Naive thymus-derived CD8-positive, alpha-beta T cell (primary cell): ENCODE measurements at regions not wholly inside any gene's neighbourhood (a gene's known extent, or its start where the extent isn't known, plus 50 kb on each side); places are given as distances from the start of the nearest gene placed in this dataset.
A peak's percentile ranks its signal among the peaks of the same experiment; 100 is the strongest.

Experiments used
- ATAC-seq, 2 donors: fragments of 150-1000 bp; cut with Tn5 transposase in 1 of 2; sonication (Bioruptor Pico), chemical (Tn5 transposase) in 1 of 2; 1 replicate in 1 of 2; 2 replicates in 1 of 2; pipeline ENCODE4 v1.10.0; 2021; ENCODE audit warnings: mild to moderate bottlenecking in 2 of 2, moderate library complexity in 2 of 2
- POLR2A ChIA-PET: fragments of 350-600 bp; sonication (Branson Sonifier 250); formaldehyde crosslinking; loops from one replicate; lab custom pipeline; 2021; ENCODE audit warnings: antibody characterized with exemption; lab: Charles Lee
- DNase-seq, 10 donors: peaks; one replicate each; pipeline versions ENCODE4 v3.0.0 to v3.0.0-alpha.2; 2020 to 2022
- H3K27ac Mint-ChIP-seq, 10 donors: one replicate each; pipeline ENCODE4 v1.8.0; 2020 to 2022; ENCODE audit warnings: mild to moderate bottlenecking in 10 of 10, mixed read lengths in 10 of 10, moderate library complexity in 4 of 10, inconsistent platforms in 1 of 10
- H3K27me3 Mint-ChIP-seq, 5 donors: one replicate each; pipeline ENCODE4 v1.8.0; 2021 to 2022; ENCODE audit warnings: mixed read lengths in 5 of 5
- H3K36me3 Mint-ChIP-seq, 3 donors: one replicate each; pipeline ENCODE4 v1.8.0; 2020 to 2022; ENCODE audit warnings: mixed read lengths in 3 of 3, mild to moderate bottlenecking in 2 of 3, inconsistent platforms in 1 of 3
- H3K4me1 Mint-ChIP-seq, 4 donors: one replicate each; pipeline ENCODE4 v1.8.0; 2021 to 2022; ENCODE audit warnings: mixed read lengths in 4 of 4
- H3K4me3 Mint-ChIP-seq, 10 donors: one replicate each; pipeline ENCODE4 v1.8.0; 2020 to 2022; ENCODE audit warnings: mild to moderate bottlenecking in 10 of 10, mixed read lengths in 10 of 10, moderate library complexity in 6 of 10, inconsistent platforms in 1 of 10
- H3K9me3 Mint-ChIP-seq, 9 donors: one replicate each; pipeline ENCODE4 v1.8.0; 2020 to 2022; ENCODE audit warnings: mixed read lengths in 9 of 9, mild to moderate bottlenecking in 3 of 9, inconsistent platforms in 1 of 9, moderate library complexity in 1 of 9

DNA sequence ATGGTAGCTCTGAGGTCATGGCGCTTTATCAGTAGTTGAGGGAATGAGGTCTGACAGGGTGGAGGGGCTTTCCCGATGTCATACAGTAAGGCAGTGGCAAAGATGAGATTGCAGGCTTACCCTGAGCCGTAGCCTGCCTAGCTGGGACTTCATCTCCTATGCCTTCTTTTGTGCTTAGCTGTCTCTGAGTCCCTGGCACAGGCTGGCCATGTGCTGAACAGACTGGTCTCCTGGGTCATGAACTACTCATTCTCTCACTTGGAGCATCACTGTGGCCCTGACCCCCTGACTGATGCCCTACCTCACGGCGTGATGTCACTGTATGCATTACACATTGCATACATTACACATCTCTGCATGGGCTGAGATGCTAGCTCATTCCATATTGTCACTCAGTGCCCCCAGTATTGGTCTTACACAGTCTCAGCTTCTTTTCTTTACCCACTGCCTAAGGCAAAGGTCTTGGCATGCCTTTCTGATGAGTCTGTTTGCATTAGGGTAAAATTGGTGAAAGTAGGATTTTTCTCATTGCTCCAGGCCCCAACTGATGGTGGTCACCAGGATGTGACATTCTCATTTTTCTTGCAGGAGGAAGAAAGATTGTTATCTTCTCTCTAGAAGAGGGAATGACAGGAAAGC, 389.4 kb upstream of the CADM1 start:
- POLR2A ChIA-PET = no interaction called here
- ATAC-seq = no peak

GRCh38 chr11:115892016-115892415, 387.8 kb upstream of the CADM1 start:
- peaks cover 0 to 11% (median 3%) of the 10 kb centered on the region in 9 donors for H3K9me3 Mint-ChIP-seq
- ATAC-seq (no peak), DNase-seq (no peak)
- H3K27ac Mint-ChIP-seq = no peak overlapping the region
- H3K4me1 Mint-ChIP-seq = no peaks in the 10 kb centered on the region
- H3K27me3 Mint-ChIP-seq = peaks cover 0 to 8% (median 2%) of the 10 kb centered on the region in 5 donors
- no peak overlapping the region for H3K4me3 Mint-ChIP-seq
- no peaks in the 10 kb centered on the region for H3K36me3 Mint-ChIP-seq
- POLR2A ChIA-PET = no interaction called here

More for the DNA sequence above, 389.4 kb upstream of the CADM1 start:
- Mint-ChIP-seq H3K9me3 (peaks cover 0 to 20% (median 2%) of the 10 kb centered on the region in 9 donors), H3K27ac (no peak overlapping the region), H3K36me3 (no peaks in the 10 kb centered on the region), H3K4me1 (no peaks in the 10 kb centered on the region), H3K4me3 (no peak overlapping the region), H3K27me3 (peaks cover 0 to 7% (median 2%) of the 10 kb centered on the region in 5 donors)
- DNase-seq = no peak

DNA sequence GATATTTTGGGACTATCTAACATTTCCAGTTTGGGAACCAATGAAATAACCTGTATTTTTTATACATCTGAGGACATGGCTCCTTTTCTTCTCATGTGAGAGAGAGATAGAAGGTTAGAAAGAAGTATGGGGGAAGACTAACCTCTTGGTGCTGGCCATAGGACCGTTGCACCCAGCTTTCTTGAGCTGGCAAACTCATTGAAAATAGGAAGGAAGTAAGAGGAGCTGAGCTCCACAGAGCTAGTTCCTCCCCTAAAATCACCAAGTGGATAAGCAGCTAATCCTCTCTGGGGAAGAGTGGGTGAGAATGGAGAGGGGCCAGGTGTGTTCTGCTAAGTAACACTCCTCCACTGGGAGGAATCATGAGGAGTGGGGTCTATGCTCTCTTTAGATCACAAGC, 387.4 kb upstream of the CADM1 start:
- peaks cover 0 to 11% (median 3%) of the 10 kb centered on the region in 9 donors for H3K9me3 Mint-ChIP-seq
- peaks cover 0 to 8% (median 2%) of the 10 kb centered on the region in 5 donors for H3K27me3 Mint-ChIP-seq
- DNase-seq (no peak), ATAC-seq (no peak)
- H3K4me3 Mint-ChIP-seq = no peak overlapping the region
- peak overlapping the region in 1 of 10 donors; percentile 81 for H3K27ac Mint-ChIP-seq
- H3K4me1 Mint-ChIP-seq = no peaks in the 10 kb centered on the region
- POLR2A ChIA-PET = no interaction called here
- H3K36me3 Mint-ChIP-seq = no peaks in the 10 kb centered on the region

GRCh38 chr11:115890500-115890899, 386.3 kb upstream of the CADM1 start:
- Mint-ChIP-seq H3K36me3 (no peaks in the 10 kb centered on the region), H3K27ac (peak overlapping the region in 1 of 10 donors; percentile 3), H3K27me3 (peaks cover 0 to 8% (median 2%) of the 10 kb centered on the region in 5 donors), H3K9me3 (peaks cover 0 to 11% (median 3%) of the 10 kb centered on the region in 9 donors), H3K4me3 (no peak overlapping the region), H3K4me1 (no peaks in the 10 kb centered on the region)
- DNase-seq = no peak
- POLR2A ChIA-PET = no interaction called here
- ATAC-seq = no peak

DNA sequence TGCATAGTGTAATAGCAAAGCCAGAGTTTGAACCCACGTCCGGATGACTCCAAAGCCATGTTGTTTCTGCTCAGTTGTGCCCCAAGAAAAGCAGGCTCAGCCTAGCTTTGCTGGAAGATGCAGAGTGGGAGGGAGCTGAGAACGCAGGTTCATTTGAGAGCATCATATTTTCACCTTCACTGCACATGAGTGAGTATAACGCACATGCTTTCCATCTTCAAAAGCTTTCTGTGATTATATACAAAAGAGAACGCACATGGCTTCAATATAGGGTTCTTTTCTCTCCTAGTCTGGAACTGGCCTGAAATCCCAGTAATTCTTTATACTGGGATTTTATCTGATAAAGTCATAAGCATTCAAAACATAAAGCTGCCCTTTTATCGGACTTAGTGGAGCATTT, 385.5 kb upstream of the CADM1 start:
- Mint-ChIP-seq H3K27me3 (peaks cover 0 to 14% (median 2%) of the 10 kb centered on the region in 5 donors), H3K27ac (no peak overlapping the region), H3K9me3 (peaks cover 0 to 11% (median 3%) of the 10 kb centered on the region in 9 donors), H3K4me3 (no peak overlapping the region), H3K36me3 (no peaks in the 10 kb centered on the region), H3K4me1 (no peaks in the 10 kb centered on the region)
- ATAC-seq (no peak), DNase-seq (no peak)
- POLR2A ChIA-PET = no interaction called here

DNA sequence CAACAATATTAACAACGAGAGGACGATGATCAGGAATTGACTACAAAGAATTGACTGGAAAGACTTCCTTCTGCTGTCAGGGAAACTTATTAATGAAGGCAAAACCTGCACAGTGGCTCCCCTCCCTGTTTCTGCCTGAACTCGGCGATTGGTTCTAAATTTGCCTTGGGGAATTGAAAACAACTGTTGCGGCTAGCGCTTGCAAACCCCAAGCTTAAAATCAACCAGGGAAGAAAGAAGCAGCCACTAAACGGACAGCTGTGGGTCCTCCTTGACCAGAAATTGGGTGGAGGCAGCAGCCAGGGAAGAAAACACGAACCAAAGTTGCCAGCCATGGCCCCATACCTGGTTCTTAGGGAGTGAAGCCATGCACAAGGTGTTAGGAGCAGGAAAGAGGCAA, 383.5 kb upstream of the CADM1 start:
- Mint-ChIP-seq H3K4me3 (no peak overlapping the region), H3K27ac (no peak overlapping the region), H3K4me1 (no peaks in the 10 kb centered on the region), H3K27me3 (peaks cover 0 to 20% (median 2%) of the 10 kb centered on the region in 5 donors), H3K9me3 (peaks cover 0 to 22% (median 4%) of the 10 kb centered on the region in 9 donors), H3K36me3 (no peaks in the 10 kb centered on the region)
- no peak for DNase-seq
- POLR2A ChIA-PET = no interaction called here
- no peak for ATAC-seq

GRCh38 chr11:115887316-115887715, 383.1 kb upstream of the CADM1 start:
- H3K9me3 Mint-ChIP-seq = peaks cover 0 to 22% (median 4%) of the 10 kb centered on the region in 9 donors
- POLR2A ChIA-PET = no interaction called here
- ATAC-seq (no peak), DNase-seq (no peak)
- H3K27ac Mint-ChIP-seq = no peak overlapping the region
- peaks cover 0 to 20% (median 2%) of the 10 kb centered on the region in 5 donors for H3K27me3 Mint-ChIP-seq
- H3K4me3 Mint-ChIP-seq = no peak overlapping the region
- H3K4me1 Mint-ChIP-seq = no peaks in the 10 kb centered on the region
- H3K36me3 Mint-ChIP-seq = no peaks in the 10 kb centered on the region

DNA sequence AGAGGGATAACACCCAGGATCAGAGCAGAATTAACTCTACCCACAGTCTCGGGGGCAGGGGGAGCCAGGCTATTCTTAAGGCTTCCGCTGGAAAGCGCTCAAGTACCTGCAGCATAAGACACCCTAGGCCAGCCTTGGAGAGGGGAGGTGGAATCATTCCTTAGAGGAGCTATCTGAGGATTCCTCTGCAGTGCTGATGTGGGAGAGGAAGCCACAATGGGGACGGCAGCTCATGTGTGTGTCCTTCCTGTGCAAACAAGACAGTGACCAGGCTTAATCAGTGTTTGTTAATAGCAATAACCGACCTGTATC, 382.2 kb upstream of the CADM1 start:
- Mint-ChIP-seq H3K4me3 (no peak overlapping the region), H3K4me1 (no peaks in the 10 kb centered on the region), H3K36me3 (no peaks in the 10 kb centered on the region), H3K9me3 (peaks cover 0 to 32% (median 10%) of the 10 kb centered on the region in 9 donors), H3K27me3 (peaks cover 0 to 20% (median 2%) of the 10 kb centered on the region in 5 donors), H3K27ac (no peak overlapping the region)
- DNase-seq = no peak
- no peak for ATAC-seq
- POLR2A ChIA-PET = no interaction called here

- Mint-ChIP-seq H3K27ac (no peak overlapping the region), H3K4me1 (no peaks in the 10 kb centered on the region), H3K36me3 (no peaks in the 10 kb centered on the region), H3K4me3 (no peak overlapping the region), H3K27me3 (peaks cover 0 to 20% (median 2%) of the 10 kb centered on the region in 5 donors), H3K9me3 (peaks cover 0 to 31% (median 9%) of the 10 kb centered on the region in 9 donors)
- POLR2A ChIA-PET = no interaction called here
- no peak for DNase-seq
- no peak for ATAC-seq
Observed at GRCh38 chr11:115885535-115886421, 381.6 kb upstream of the CADM1 start.

- no peak for DNase-seq
- Mint-ChIP-seq H3K9me3 (peaks cover 0 to 25% (median 11%) of the 10 kb centered on the region in 9 donors), H3K27me3 (peaks cover 0 to 24% (median 2%) of the 10 kb centered on the region in 5 donors), H3K4me3 (no peak overlapping the region), H3K4me1 (no peaks in the 10 kb centered on the region), H3K27ac (no peak overlapping the region), H3K36me3 (no peaks in the 10 kb centered on the region)
- POLR2A ChIA-PET = no interaction called here
- no peak for ATAC-seq
Observed at GRCh38 chr11:115884800-115885534, 380.8 kb upstream of the CADM1 start.

DNA sequence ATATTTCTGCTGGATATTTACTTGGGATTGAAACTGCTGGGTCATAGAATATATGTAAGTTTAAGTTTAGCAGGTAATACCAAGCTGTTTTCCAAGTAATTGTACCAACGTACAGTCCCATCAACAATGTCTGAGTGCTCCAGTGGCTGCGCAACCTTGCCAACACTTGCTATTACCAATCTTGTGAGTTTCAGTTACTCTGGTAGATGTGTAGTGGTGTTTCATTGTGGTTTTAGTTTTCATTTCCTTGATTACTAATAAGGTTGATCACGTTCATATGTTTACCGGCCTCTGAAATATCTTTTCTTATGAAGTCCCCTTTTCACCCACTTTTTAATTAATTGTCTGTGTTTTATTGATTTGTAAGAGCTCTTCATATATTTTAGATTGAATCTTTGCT, 370.6 kb upstream of the CADM1 start:
- H3K9me3 Mint-ChIP-seq = peaks cover 0 to 7% (median 2%) of the 10 kb centered on the region in 9 donors
- H3K4me3 Mint-ChIP-seq = no peak overlapping the region
- peaks cover 0 to 4% (median 1%) of the 10 kb centered on the region in 5 donors for H3K27me3 Mint-ChIP-seq

GRCh38 chr11:115873813-115874212, 369.6 kb upstream of the CADM1 start:
- ATAC-seq (no peak), DNase-seq (no peak)
- Mint-ChIP-seq H3K4me3 (no peak overlapping the region), H3K36me3 (no peaks in the 10 kb centered on the region), H3K4me1 (peaks cover 0 to 5% (median 0%) of the 10 kb centered on the region in 4 donors), H3K27ac (no peak overlapping the region), H3K9me3 (peaks cover 0 to 6% (median 3%) of the 10 kb centered on the region in 9 donors), H3K27me3 (peaks cover 0 to 10% (median 6%) of the 10 kb centered on the region in 5 donors)
- POLR2A ChIA-PET = no interaction called here

More for the DNA sequence above, 370.6 kb upstream of the CADM1 start:
- DNase-seq = no peak
- Mint-ChIP-seq H3K36me3 (no peaks in the 10 kb centered on the region), H3K27ac (peak overlapping the region in 1 of 10 donors; percentile 13), H3K4me1 (peaks cover 0 to 5% (median 0%) of the 10 kb centered on the region in 4 donors)
- POLR2A ChIA-PET = no interaction called here
- ATAC-seq = no peak
